Suprapubic skin (tissue), 4 donors: ENCODE measurements at regions not wholly inside any gene's neighbourhood (a gene's known extent, or its start where the extent isn't known, plus 50 kb on each side); places are given as distances from the start of the nearest gene placed in this dataset.

Experiments
- EP300 ChIP-seq: sonication (generic); formaldehyde crosslinking; IDR thresholded peaks from one replicate; pipeline ENCODE4 v1.6.1; 2017; ENCODE audit warnings: antibody characterized with exemption
- POLR2A ChIP-seq, 2 donors: fragments of 450-650 bp; IDR thresholded peaks; one replicate each; pipeline ENCODE4 v1.6.1; 2017; ENCODE audit warnings: antibody characterized with exemption in 2 of 2, mild to moderate bottlenecking in 2 of 2, moderate library complexity in 2 of 2
- POLR2AphosphoS5 ChIP-seq, 3 donors: sonication (generic); formaldehyde crosslinking; IDR thresholded peaks; one replicate each; pipeline ENCODE4 v1.6.1; 2017; ENCODE audit warnings: antibody characterized with exemption in 3 of 3
- TF ChIP-seq, protein P1 (sequence below), 2 donors: fragments of 200-600 bp in 1 of 2; fragments of 450-650 bp in 1 of 2; sonication (generic) in 1 of 2; IDR thresholded peaks; one replicate each; pipeline ENCODE4 v1.5.1; 2016 to 2019; ENCODE audit warnings: antibody characterized with exemption in 2 of 2, mild to moderate bottlenecking in 1 of 2, moderate library complexity in 1 of 2

DNA sequence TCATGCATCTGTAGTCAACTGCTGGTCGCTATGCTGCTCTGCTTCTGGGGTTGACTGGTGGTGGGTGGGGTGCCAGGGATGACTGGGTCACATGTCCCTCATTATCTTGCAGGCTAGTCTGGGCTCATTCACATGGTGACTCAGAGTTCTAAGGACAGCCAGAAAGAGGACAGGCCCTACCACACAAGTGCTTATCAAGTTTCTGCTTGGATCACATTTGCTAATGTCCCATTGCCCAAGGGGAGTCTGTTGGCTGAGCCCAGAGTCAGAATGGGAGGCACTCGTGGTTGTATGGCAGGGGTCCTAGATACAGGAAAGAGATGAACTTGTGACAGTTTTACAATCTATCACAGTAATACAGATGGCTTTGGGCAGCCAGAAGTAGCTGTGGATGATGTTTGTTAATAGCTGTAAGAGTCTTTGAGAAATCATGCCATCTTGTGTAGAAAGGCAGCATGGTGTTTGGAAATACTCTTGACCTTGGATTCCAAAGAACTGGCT is 221.3 kb downstream of the GPAT3 start:
- TF ChIP-seq, protein P1, sequence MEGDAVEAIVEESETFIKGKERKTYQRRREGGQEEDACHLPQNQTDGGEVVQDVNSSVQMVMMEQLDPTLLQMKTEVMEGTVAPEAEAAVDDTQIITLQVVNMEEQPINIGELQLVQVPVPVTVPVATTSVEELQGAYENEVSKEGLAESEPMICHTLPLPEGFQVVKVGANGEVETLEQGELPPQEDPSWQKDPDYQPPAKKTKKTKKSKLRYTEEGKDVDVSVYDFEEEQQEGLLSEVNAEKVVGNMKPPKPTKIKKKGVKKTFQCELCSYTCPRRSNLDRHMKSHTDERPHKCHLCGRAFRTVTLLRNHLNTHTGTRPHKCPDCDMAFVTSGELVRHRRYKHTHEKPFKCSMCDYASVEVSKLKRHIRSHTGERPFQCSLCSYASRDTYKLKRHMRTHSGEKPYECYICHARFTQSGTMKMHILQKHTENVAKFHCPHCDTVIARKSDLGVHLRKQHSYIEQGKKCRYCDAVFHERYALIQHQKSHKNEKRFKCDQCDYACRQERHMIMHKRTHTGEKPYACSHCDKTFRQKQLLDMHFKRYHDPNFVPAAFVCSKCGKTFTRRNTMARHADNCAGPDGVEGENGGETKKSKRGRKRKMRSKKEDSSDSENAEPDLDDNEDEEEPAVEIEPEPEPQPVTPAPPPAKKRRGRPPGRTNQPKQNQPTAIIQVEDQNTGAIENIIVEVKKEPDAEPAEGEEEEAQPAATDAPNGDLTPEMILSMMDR (IDR thresholded peaks at IDR 0.05) = no peak
- TF ChIP-seq POLR2A (IDR thresholded peaks at IDR 0.05) (no peak), EP300 (no peak), POLR2AphosphoS5 (IDR thresholded peaks at IDR 0.05) (no peak)
